ENCODE measurements at regions not wholly inside any gene's neighbourhood (a gene's known extent, or its start where the extent isn't known, plus 50 kb on each side); places are given as distances from the start of the nearest gene placed in this dataset.

DNA sequence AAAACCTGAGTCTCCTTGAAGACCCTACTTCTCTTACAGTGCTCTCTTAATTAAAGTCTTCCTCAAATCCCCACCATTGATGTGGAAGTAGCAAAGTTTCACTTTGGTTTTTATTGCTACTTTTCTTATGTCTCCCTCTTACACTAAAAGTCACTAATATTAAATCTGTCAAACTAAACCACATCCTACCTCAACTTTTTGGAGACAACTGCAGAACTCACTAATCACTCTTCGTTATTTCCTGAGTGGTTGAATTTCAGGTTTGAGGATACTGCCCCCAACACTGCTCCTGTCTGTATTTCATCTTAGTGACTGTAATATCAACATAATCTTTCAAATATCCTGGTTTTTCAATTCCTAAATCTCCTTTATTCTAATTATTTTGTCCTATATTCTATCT is 213.0 kb upstream of the PDE3A start:
- TF ChIP-seq POLR2A (IDR thresholded peaks at IDR 0.05; ENCODE audit: low read depth, low read length) (no peak), TAF1 (IDR thresholded peaks at IDR 0.05; ENCODE audit: low read depth, low read length) (no peak), PAX5 (IDR thresholded peaks at IDR 0.05; ENCODE audit: insufficient read depth, low read length, severe bottlenecking) (no peak), POLR2AphosphoS5 (IDR thresholded peaks at IDR 0.05; ENCODE audit: low read depth, low read length) (no peak)

Measured in GM12891 (cell line).